Endodermal cell (in vitro differentiated cells): ENCODE measurements at regions not wholly inside any gene's neighbourhood (a gene's known extent, or its start where the extent isn't known, plus 50 kb on each side); places are given as distances from the start of the nearest gene placed in this dataset.

Source experiments
- DNase-seq: peaks from one replicate; pipeline ENCODE4 v3.0.0-alpha.2; 2017
- H3K27ac ChIP-seq: 2 replicates; pipeline ENCODE4 v1.5.1; 2013; ENCODE audit warnings: mild to moderate bottlenecking, low read depth, low read length, moderate library complexity
- H3K27me3 ChIP-seq: 2 replicates; pipeline ENCODE4 v1.6.1; 2013; ENCODE audit warnings: mild to moderate bottlenecking, low read length, moderate library complexity; ENCODE audit not compliant: insufficient read depth, control insufficient read depth, poor library complexity, severe bottlenecking
- H3K36me3 ChIP-seq: 2 replicates; pipeline ENCODE4 v1.7.0; 2013; ENCODE audit warnings: mild to moderate bottlenecking, low read length, moderate library complexity; ENCODE audit not compliant: control insufficient read depth, insufficient read depth
- H3K4me1 ChIP-seq: one replicate; pipeline ENCODE4 v1.7.0; 2013; ENCODE audit warnings: low read length; ENCODE audit not compliant: control insufficient read depth, insufficient read depth
- H3K4me3 ChIP-seq: 2 replicates; pipeline ENCODE4 v1.5.1; 2013; ENCODE audit warnings: mild to moderate bottlenecking, low read length, moderate library complexity
- H3K9ac ChIP-seq: 2 replicates; pipeline ENCODE4 v1.6.1; 2013; ENCODE audit warnings: mild to moderate bottlenecking, low read length, moderate library complexity; ENCODE audit not compliant: poor library complexity, severe bottlenecking; ENCODE audit errors: extremely low read depth
- H3K9me3 ChIP-seq: 2 replicates; pipeline ENCODE4 v1.6.1; 2013; ENCODE audit warnings: mild to moderate bottlenecking, low read length, moderate library complexity; ENCODE audit not compliant: control insufficient read depth
- H3K27ac Mint-ChIP-seq: 2 replicates; pipeline ENCODE4 v1.8.0; 2020; ENCODE audit warnings: mixed read lengths
- H3K27me3 Mint-ChIP-seq: 2 replicates; pipeline ENCODE4 v1.8.0; 2021; ENCODE audit warnings: mild to moderate bottlenecking, mixed read lengths; ENCODE audit not compliant: insufficient read depth
- H3K36me3 Mint-ChIP-seq: 2 replicates; pipeline ENCODE4 v1.8.0; 2020; ENCODE audit warnings: low read depth, mixed read lengths
- H3K4me1 Mint-ChIP-seq: 2 replicates; pipeline ENCODE4 v1.8.0; 2020; ENCODE audit warnings: mixed read lengths
- H3K4me3 Mint-ChIP-seq: 2 replicates; pipeline ENCODE4 v1.8.0; 2020; ENCODE audit warnings: mild to moderate bottlenecking, moderate library complexity, mixed read lengths
- H3K9me3 Mint-ChIP-seq: 2 replicates; pipeline ENCODE4 v1.8.0; 2020; ENCODE audit warnings: mild to moderate bottlenecking, mixed read lengths
- CTCF ChIP-seq: fragments of 200-600 bp; sonication (generic); conservative IDR thresholded peaks from 2 replicates; pipeline ENCODE4 v1.5.0; 2021; ENCODE audit warnings: antibody characterized with exemption, mild to moderate bottlenecking
- WGBS, 2 experiments: methylation state at CpG; one replicate each; pipeline versions ENCODE4 v1.1.5 to v1.1.7; 2013; ENCODE audit warnings: missing lambda C conversion rate in 2 of 2, mixed read lengths in 1 of 2; ENCODE audit not compliant: insufficient coverage in 1 of 2, insufficient read length in 1 of 2; 5-methylcytosine and 5-hydroxymethylcytosine counted together

- H3K36me3 ChIP-seq, result no peaks in the 10 kb centered on the region
- DNase-seq, result no peak
- no peaks in the 10 kb centered on the region for H3K36me3 Mint-ChIP-seq
- no peak for TF ChIP-seq CTCF
- H3K27me3 Mint-ChIP-seq, result peaks cover 7% of the 10 kb centered on the region
- no peak overlapping the region for H3K9ac ChIP-seq
- no peak overlapping the region for H3K27ac ChIP-seq
- no peak overlapping the region for H3K4me3 ChIP-seq
- no peaks in the 10 kb centered on the region for H3K4me1 ChIP-seq
- no peaks in the 10 kb centered on the region for H3K27me3 ChIP-seq
- WGBS, 2 experiments, result 93 to 100% methylated on average over 1 to 6 of the region's 6 CpGs
- peaks cover 9% of the 10 kb centered on the region for H3K9me3 ChIP-seq
- H3K27ac Mint-ChIP-seq, result no peak overlapping the region
- H3K9me3 Mint-ChIP-seq, result no peaks in the 10 kb centered on the region
- peaks cover 6% of the 10 kb centered on the region for H3K4me1 Mint-ChIP-seq
- no peak overlapping the region for H3K4me3 Mint-ChIP-seq
Observed at GRCh38 chr1:4071653-4072052, 171.6 kb upstream of the C1orf174 start.

- Histone ChIP-seq H3K9me3 (no peaks in the 10 kb centered on the region), H3K27me3 (no peaks in the 10 kb centered on the region), H3K4me1 (no peaks in the 10 kb centered on the region), H3K27ac (no peak overlapping the region), H3K4me3 (no peak overlapping the region), H3K36me3 (no peaks in the 10 kb centered on the region), H3K9ac (no peak overlapping the region)
- Mint-ChIP-seq H3K4me3 (no peak overlapping the region), H3K4me1 (peaks cover 6% of the 10 kb centered on the region), H3K27ac (no peak overlapping the region), H3K9me3 (no peaks in the 10 kb centered on the region), H3K36me3 (no peaks in the 10 kb centered on the region), H3K27me3 (peaks cover 7% of the 10 kb centered on the region)
- 80 to 82% methylated on average over 10 to 14 of the region's 14 CpGs for WGBS, 2 experiments
- TF ChIP-seq CTCF, result no peak
- DNase-seq, result no peak
Observed at GRCh38 chr1:4072481-4073153, 172.5 kb upstream of the C1orf174 start.

GRCh38 chr1:4075436-4076225, 175.6 kb upstream of the C1orf174 start:
- no peaks in the 10 kb centered on the region for H3K4me1 Mint-ChIP-seq
- H3K4me3 ChIP-seq, result no peak overlapping the region
- no peak overlapping the region for H3K27ac ChIP-seq
- peaks cover 18% of the 10 kb centered on the region for H3K9me3 Mint-ChIP-seq
- WGBS, 2 experiments, result 82 to 86% methylated on average over 4 to 8 of the region's 8 CpGs
- DNase-seq, result no peak
- H3K9me3 ChIP-seq, result no peaks in the 10 kb centered on the region
- H3K4me3 Mint-ChIP-seq, result no peak overlapping the region
- peaks cover 7% of the 10 kb centered on the region for H3K27me3 Mint-ChIP-seq
- no peak overlapping the region for H3K27ac Mint-ChIP-seq
- no peaks in the 10 kb centered on the region for H3K36me3 ChIP-seq
- no peaks in the 10 kb centered on the region for H3K27me3 ChIP-seq
- no peaks in the 10 kb centered on the region for H3K36me3 Mint-ChIP-seq
- H3K4me1 ChIP-seq, result no peaks in the 10 kb centered on the region
- H3K9ac ChIP-seq, result no peak overlapping the region
- no peak for TF ChIP-seq CTCF
